GM12874 (cell line): ENCODE measurements at regions not wholly inside any gene's neighbourhood (a gene's known extent, or its start where the extent isn't known, plus 50 kb on each side); places are given as distances from the start of the nearest gene placed in this dataset.

Experiments used
- CTCF ChIP-seq: IDR thresholded peaks from 2 replicates; pipeline ENCODE4 v1.5.1; 2011; ENCODE audit warnings: low read depth, mild to moderate bottlenecking, control low read depth, low read length, moderate library complexity; ENCODE audit not compliant: insufficient read depth

- no peak for TF ChIP-seq CTCF
Observed at GRCh38 chr5:152221721-152222629, 183.1 kb downstream of the NMUR2 start.

GRCh38 chr5:152218694-152219093, 186.4 kb downstream of the NMUR2 start:
- TF ChIP-seq CTCF = no peak

- TF ChIP-seq CTCF = no peak
Observed at GRCh38 chr5:152205804-152206203, 199.3 kb downstream of the NMUR2 start.

GRCh38 chr5:152202321-152202720, 202.8 kb downstream of the NMUR2 start:
- no peak for TF ChIP-seq CTCF

- no peak for TF ChIP-seq CTCF
Observed at GRCh38 chr5:152193391-152194107, 211.5 kb downstream of the NMUR2 start.

GRCh38 chr5:152188251-152188650, 216.8 kb downstream of the NMUR2 start:
- no peak for TF ChIP-seq CTCF

GRCh38 chr5:152187668-152188067, 217.4 kb downstream of the NMUR2 start:
- no peak for TF ChIP-seq CTCF
